NCI-H82 (cell line): ENCODE measurements at regions not wholly inside any gene's neighbourhood (a gene's known extent, or its start where the extent isn't known, plus 50 kb on each side); places are given as distances from the start of the nearest gene placed in this dataset.

Experiments used
- DNase-seq: peaks from one replicate; lab custom pipeline; 2025; lab: John Stamatoyannopoulos, UW

- DNase-seq = no peak
Measured at GRCh38 chr2:39537150-39537549, 100.1 kb upstream of the MAP4K3 start.

DNA sequence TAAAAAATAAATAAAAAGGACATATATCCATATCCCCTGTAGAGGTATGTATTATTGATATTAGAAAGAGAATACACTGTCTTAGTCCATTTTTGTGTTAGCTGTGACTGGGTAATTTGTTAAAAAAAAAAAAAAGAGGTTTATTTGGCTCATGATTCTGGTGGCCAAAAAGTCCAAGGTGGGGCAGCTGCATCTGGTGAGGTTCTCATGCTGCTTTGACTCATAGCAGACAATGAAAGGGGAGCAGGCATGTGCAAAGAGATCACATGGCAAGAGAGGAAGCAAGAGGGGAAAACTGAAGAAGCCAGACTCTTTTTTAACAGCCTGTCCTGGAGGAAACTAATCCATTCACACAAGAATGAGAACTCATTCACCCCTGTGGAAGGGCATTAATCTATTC lies 101.6 kb upstream of the MAP4K3 start:
- no peak for DNase-seq

DNA sequence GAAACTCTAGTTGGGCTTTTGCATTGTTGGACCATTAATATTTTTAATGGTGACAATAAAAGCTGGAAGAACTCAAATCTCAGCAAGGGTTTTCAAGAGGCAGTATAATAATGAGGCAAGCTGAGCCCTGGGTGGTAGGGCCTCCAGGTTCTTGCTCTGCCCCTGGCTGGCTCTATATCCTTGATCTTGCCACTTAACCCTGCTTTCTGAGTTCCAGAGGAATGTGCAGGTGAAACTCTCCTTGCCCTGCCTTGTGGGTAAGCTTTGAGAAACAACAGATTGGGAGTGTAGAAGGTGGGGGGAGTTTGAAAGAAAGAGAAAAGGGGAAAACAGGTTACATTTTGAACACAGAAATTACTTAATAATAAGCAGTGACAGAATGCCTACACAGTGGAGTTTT lies 103.3 kb upstream of the MAP4K3 start:
- no peak for DNase-seq

DNA sequence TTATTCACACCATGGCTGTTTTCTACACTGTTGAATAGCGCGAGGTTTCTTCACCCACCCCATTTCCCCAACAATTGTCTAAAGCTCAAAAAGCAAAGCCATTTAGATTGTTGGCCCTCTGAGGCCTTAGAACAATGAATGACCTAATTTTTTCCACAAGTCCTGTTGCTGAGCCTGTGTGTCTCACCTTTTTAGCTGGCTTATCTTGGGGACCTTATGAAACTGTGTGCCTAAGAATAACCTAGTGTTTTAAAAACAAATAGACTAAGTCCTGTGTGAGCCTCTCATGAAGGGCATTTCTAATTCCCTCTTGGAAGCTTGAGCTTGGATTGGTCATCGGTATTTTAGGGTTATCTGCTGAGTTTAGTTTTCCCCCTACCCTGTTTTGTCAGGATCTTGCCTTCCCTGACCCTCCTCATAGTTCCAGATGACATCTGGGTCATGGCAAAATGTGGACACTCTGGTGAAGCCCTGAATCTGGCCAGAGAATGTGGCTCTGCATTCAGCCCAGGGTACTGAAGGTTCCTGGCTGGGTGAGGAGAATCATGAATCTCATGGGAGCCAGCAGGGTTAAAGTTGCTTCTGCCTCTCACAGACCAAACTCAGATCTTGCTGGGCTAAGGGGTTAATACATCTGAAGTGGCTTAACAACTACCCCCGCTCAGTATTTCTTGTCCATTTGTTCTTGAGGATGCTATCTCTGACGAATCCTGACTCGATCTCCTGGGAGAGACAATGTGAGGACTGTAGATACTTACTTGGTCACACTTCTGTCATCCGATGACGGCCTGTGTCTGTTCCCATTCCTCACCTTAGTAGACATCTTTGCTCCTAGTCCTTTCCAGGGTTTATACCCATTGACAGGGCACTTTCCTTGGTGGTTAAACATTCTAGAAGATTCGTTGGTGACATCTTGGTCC lies 104.2 kb upstream of the MAP4K3 start:
- DNase-seq = no peak

- peak; percentile 79 for DNase-seq
Measured at GRCh38 chr2:39542523-39542922, 105.4 kb upstream of the MAP4K3 start.

DNA sequence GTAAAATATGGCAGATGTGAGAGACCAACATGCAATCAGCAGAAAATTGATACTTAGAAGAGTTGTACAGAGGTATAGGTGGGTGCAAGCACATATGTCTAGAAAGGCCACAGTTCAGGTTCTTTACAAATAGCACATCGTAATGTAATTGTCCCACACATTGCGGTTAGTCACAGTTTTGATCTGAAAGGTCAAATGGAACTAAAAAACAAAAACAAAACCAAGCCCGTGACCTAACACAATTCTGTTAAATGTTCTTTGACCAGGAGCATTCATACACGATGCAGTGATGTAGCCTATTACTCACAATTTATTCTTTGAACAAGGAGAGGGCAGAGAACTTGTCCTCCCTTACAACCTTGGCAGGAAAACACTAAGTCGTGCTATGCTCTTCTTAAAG lies 108.9 kb upstream of the MAP4K3 start:
- no peak for DNase-seq

DNA sequence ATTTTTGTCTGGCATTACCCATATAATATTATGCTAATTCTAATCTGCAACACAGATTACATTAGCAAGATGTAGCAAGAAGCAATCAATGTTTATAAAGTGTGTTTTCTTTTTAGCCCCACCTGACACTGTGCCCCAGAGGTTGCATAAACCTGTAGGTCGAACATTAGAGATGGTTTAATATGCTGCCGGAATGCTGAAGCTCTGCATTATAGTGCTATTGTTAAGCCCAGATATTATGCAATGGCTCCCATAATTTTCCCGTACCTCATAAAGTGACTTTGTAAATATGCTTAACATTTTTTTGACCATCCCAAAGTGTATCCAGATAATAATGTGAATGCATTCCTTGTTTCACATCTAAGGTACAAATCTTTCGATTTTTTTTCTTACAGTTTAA lies 109.3 kb upstream of the MAP4K3 start:
- no peak for DNase-seq

GRCh38 chr2:39546937-39547336 lies 109.9 kb upstream of the MAP4K3 start:
- no peak for DNase-seq

DNA sequence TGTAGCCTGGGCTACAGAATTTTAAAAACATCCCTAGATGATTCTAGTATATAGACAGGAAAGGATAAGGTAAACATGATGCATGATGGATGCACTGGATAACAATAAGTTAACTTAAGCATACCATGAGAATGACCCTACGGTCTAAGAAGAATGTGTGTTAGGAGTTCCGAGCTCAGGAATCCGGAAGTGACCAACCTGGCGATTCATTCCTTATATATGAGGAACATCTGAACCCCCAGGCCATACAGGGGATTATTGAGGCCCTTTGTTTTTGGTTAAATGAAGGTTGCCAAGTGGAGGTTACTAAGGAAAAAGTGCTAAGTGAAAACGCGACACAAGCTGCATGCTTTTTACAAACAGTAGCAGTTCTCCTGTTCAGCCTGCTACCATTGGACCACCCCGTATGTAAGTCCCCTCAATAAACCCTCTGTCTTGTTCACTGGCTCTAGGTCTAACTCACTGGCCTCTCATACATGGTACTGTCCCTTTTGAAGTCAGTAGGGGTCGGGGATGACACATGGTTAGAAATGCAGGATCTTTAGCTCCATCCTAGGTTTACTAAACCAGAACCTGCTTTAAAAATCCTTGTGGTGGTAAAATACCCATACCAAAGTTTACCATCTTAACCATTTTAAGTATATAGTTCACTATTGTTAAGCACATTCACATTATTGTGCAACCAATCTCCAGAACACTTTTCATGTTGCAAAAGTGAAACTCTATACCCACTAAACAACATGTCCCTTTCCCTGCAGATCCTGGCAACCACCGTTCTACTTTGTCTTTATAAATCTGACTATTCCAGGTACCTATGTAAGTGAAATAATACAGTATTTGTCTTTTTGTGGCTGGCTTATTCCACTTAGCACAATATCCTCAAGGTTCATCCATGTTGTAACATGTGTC lies 111.0 kb upstream of the MAP4K3 start:
- DNase-seq = no peak

DNA sequence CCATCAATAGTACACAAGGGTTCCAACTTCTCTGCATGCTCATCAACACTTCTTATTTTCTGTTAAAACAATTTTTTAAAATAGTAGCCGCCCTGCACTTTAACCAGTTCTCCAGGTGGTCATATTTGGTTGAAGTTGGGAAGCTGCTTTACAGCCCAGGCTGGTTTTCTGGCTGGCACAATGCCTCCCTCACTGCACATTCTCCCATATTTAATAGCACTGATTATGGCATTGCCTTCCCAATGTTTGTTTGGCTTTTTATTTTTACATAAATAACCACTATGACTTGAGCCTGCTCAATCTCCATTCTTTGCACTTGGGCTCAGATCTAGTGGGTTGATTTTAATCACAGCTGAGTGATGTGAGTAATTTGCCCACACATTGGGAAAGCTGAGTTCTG lies 111.9 kb upstream of the MAP4K3 start:
- DNase-seq = no peak

GRCh38 chr2:39549718-39550464 lies 112.8 kb upstream of the MAP4K3 start:
- DNase-seq = no peak

DNA sequence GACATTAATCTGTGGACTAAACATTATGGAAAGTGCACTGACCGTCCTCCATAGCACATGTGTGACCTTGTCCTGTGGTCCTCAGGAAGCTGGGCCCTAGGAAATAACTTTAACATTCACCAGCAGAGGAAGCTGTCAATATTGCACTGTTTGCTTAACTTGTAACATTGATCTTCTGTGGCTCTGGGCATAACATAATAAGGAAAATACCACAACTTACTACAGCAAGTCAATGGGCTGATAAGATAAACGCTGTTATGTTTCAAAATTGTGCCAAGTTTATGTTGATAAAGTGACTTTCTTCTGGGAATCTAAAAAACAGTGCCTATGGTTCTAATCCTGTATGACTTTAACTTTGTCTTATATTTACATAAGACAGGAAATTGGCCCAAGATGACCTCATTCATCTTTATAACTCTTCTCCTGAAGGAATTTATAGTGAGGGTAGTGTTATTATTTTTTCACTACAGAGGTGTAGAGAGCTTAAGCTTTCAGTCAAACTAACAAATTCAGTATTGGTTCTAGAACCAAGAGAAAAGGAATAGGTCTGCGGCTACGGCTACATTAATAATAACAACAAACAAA lies 113.7 kb upstream of the MAP4K3 start:
- DNase-seq = no peak

- no peak for DNase-seq
Measured at GRCh38 chr2:39558906-39559305, 106.8 kb upstream of the TMEM178A start.

- DNase-seq = no peak
Measured at GRCh38 chr2:39563572-39563971, 102.1 kb upstream of the TMEM178A start.

DNA sequence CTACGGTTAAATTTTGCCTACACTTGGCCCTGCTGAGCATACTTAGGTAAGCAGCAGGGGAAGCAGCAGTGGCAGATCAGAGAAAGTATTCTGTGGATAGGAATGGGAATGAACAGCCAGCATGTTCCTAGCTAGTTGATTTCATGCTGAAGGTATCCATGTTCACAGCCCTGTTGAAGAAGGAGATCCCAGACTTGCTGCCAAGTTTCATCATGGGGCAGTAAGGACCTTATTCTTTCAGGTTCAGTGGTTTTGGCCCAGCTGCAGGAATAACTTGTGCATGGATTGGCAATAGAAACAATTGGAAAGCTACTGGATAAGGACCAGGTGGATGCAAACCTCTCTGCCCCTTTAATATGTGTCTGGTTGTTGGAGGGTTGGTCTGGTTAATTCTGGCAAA lies 98.2 kb upstream of the TMEM178A start:
- DNase-seq = no peak

- no peak for DNase-seq
Measured at GRCh38 chr2:39568116-39568515, 97.6 kb upstream of the TMEM178A start.

DNA sequence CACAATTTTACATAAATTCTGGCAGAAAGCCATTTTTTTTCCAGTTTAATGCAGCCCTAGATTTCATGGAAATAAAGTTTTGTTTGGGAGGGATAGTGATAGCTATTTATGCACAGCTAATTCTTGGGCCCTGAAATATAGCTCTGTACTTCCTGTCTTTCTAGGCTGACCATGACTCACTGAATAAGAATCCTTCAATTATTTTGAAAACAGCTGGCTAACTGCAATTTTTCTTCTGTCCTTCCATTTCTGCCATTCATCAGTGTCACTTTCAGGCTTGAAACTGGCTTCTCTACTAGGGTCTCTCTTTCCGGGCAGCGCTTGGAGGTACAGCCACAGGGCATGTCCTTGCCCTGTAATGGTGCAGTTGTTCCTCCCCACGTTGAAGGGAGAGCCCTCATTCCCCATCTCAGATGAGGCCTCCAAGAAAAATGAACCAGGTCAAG lies 97.1 kb upstream of the TMEM178A start:
- DNase-seq = no peak

GRCh38 chr2:39570130-39570555 lies 95.6 kb upstream of the TMEM178A start:
- no peak for DNase-seq

DNA sequence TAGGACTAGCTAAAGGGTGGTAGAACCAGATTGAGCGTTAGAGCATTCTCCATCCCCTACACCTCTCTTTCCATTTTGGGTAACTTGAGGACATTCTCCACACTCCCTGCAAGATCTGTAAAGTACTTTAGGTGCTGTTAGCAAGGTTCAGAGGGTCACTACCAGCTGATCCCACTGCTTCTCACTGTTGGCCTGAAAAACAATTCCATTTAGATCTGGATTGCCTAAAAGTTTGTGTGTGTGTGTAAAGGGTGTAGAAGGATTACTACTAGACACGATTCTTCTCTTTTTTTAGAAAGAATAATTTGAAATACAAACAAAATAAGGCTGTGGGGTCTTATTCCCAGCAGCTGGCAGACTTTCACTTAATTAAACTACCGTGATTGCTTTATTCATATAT lies 95.1 kb upstream of the TMEM178A start:
- no peak for DNase-seq

DNA sequence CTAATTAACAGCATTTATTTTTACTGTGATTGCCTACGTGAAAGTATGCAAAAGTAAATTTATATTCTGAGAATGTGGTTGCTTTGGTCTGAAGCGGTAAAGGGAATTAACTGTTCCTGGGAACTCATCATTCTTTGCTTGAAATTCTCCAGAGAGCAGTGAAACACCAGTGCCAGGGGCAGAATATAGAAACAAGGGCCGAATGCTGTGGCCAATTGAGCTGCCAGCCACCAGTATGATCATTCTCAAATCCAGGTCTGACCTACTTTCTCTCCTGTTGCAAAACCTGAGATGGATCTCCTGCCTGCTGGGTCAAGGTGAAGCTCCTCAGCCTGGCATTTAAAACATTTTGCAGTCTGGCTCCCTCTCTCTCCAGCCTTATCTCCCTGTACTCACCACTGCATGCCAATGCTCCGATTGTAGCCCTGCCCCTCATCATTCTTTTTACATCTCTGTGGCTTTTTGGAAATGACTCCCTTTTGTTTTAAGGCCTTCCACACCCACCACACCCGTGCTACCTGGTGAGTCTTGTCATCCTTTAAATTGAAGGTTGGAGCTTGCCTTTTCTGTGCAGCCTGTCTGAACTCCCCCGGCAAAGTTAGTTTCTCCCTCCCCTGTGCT lies 94.5 kb upstream of the TMEM178A start:
- no peak for DNase-seq

DNA sequence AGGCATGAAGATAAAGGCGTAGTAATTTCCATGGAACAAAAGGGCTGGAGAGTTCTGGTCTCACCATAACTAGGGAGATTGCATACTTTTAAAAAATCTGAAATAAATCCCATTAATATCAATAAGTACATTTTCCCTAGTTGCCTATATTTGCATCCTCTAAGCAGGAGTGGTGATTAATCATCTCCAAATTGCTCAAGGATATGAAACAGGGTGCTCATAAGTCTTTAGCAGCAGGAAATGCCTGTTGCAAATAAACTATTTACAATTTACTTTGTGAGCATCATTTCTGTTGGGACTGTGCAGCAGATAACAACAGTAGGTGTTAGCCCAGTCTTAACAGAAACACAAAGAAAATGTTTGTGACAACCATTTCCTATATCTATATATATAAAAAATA lies 92.4 kb upstream of the TMEM178A start:
- no peak for DNase-seq
